Keratinocyte (primary cell): ENCODE measurements at regions not wholly inside any gene's neighbourhood (a gene's known extent, or its start where the extent isn't known, plus 50 kb on each side); places are given as distances from the start of the nearest gene placed in this dataset.

Source experiments
- DNase-seq: peaks from one replicate; pipeline ENCODE4 v3.0.0-alpha.2; 2011; ENCODE audit warnings: low read depth, missing footprints, low spot score
- FAIRE-seq: peaks from 2 replicates; lab custom pipeline; 2011; peaks lifted over from hg19 to GRCh38; lab: Jason Lieb, UNC
- H2AFZ ChIP-seq: 2 replicates; pipeline ENCODE4 v1.6.0; 2012; ENCODE audit warnings: low read length, control low read depth, inconsistent platforms; ENCODE audit not compliant: control insufficient read depth
- H3K27ac ChIP-seq: 2 replicates; pipeline ENCODE4 v1.5.1; 2011; ENCODE audit warnings: low read length; ENCODE audit not compliant: control insufficient read depth, insufficient read depth
- H3K27me3 ChIP-seq: 3 replicates; pipeline ENCODE4 v1.6.0; 2011; ENCODE audit warnings: low read length; ENCODE audit not compliant: control insufficient read depth, insufficient read depth; ENCODE audit errors: extremely low read depth
- H3K36me3 ChIP-seq, 2 experiments: 2 replicates in 1 of 2; 3 replicates in 1 of 2; pipeline ENCODE4 v1.5.1; 2011; ENCODE audit warnings: low read length in 2 of 2, mild to moderate bottlenecking in 1 of 2; ENCODE audit not compliant: control insufficient read depth in 2 of 2, insufficient read depth in 2 of 2; ENCODE audit errors: extremely low read depth in 1 of 2
- H3K4me1 ChIP-seq: 3 replicates; pipeline ENCODE4 v1.5.1; 2011; ENCODE audit warnings: low read length; ENCODE audit not compliant: control insufficient read depth, insufficient read depth; ENCODE audit errors: extremely low read depth
- H3K4me2 ChIP-seq: 3 replicates; pipeline ENCODE4 v1.6.0; 2011; ENCODE audit warnings: low read depth, low read length; ENCODE audit not compliant: control insufficient read depth, insufficient read depth; ENCODE audit errors: extremely low read depth
- H3K4me3 ChIP-seq, 3 experiments: fragments of 200-600 bp in 1 of 3; sonication (generic) in 1 of 3; 2 replicates in 2 of 3; 3 replicates in 1 of 3; pipeline ENCODE4 v1.5.1; 2011 to 2016; ENCODE audit warnings: low read length in 3 of 3, mild to moderate bottlenecking in 3 of 3, control low read depth in 2 of 3, inconsistent platforms in 1 of 3, low read depth in 1 of 3, mixed read lengths in 1 of 3, mixed run types in 1 of 3, moderate library complexity in 1 of 3; ENCODE audit not compliant: control insufficient read depth in 2 of 3, insufficient read depth in 2 of 3; ENCODE audit errors: extremely low read depth in 1 of 3
- H3K79me2 ChIP-seq: 2 replicates; pipeline ENCODE4 v1.6.0; 2012; ENCODE audit warnings: low read length; ENCODE audit not compliant: control insufficient read depth, insufficient read depth
- H3K9ac ChIP-seq: 3 replicates; pipeline ENCODE4 v1.6.0; 2011; ENCODE audit warnings: low read length; ENCODE audit not compliant: control insufficient read depth, insufficient read depth; ENCODE audit errors: extremely low read depth
- H3K9me1 ChIP-seq: 3 replicates; pipeline ENCODE4 v1.6.0; 2011; ENCODE audit warnings: low read length; ENCODE audit not compliant: control insufficient read depth, insufficient read depth; ENCODE audit errors: extremely low read depth
- H3K9me3 ChIP-seq: 2 replicates; pipeline ENCODE4 v1.5.1; 2012; ENCODE audit warnings: low read depth, low read length; ENCODE audit not compliant: control insufficient read depth
- H4K20me1 ChIP-seq: 3 replicates; pipeline ENCODE4 v1.6.0; 2011; ENCODE audit warnings: low read length; ENCODE audit not compliant: control insufficient read depth, insufficient read depth; ENCODE audit errors: extremely low read depth
- CTCF ChIP-seq, 3 experiments: IDR thresholded peaks in 1 of 3; conservative IDR thresholded peaks in 1 of 3; optimal IDR thresholded peaks in 1 of 3; 2 replicates in 2 of 3; 3 replicates in 1 of 3; pipeline versions ENCODE3 to v1.5.1; 2011; ENCODE audit warnings: low read length in 3 of 3, mild to moderate bottlenecking in 3 of 3, moderate library complexity in 2 of 3, control low read depth in 1 of 3, inconsistent platforms in 1 of 3; ENCODE audit not compliant: insufficient read depth in 2 of 3; ENCODE audit errors: extremely low read depth in 1 of 3
- EZH2 ChIP-seq: IDR thresholded peaks from one replicate; pipeline ENCODE4 v1.6.1; 2012; ENCODE audit warnings: inconsistent platforms, mild to moderate bottlenecking, low read length, moderate library complexity
- dilution Hi-C: fragments of 300-500 bp; cut with MboI; formaldehyde crosslinking; loops from one replicate; pipeline ENCODE4 v1.7.0; 2020; ENCODE audit warnings: low sequenced_read_pairs; ENCODE audit not compliant: extremely low pct_ligation_motif_present

GRCh38 chr2:4673025-4673489 is 969.7 kb downstream of the DCDC2C start:
- TF ChIP-seq CTCF (optimal IDR thresholded peaks at IDR 0.05 in 1 of 3, IDR thresholded peaks at IDR 0.05 in 1 of 3, conservative IDR thresholded peaks at IDR 0.05 in 1 of 3; ENCODE audit: extremely low read depth in 1 of 3, insufficient read depth in 2 of 3, low read length in 3 of 3), result no peak
- TF ChIP-seq EZH2, result no peak
- DNase-seq, result no peak
- no peaks in the 10 kb centered on the region for H4K20me1 ChIP-seq
- H3K27ac ChIP-seq, result no peak overlapping the region
- H3K4me1 ChIP-seq, result no peaks in the 10 kb centered on the region
- dilution Hi-C loops, result no loop called here
- no peaks in the 10 kb centered on the region for H3K79me2 ChIP-seq
- no peak for FAIRE-seq
- no peaks in the 10 kb centered on the region for H3K36me3 ChIP-seq
- no peaks in the 10 kb centered on the region for H3K9me1 ChIP-seq
- H3K4me2 ChIP-seq, result no peak overlapping the region
- peaks cover 6% of the 10 kb centered on the region for H3K9me3 ChIP-seq
- no peak overlapping the region for H3K9ac ChIP-seq
- no peak overlapping the region for H2AFZ ChIP-seq
- no peak overlapping the region for H3K4me3 ChIP-seq
- H3K27me3 ChIP-seq, result no peaks in the 10 kb centered on the region

GRCh38 chr2:4674007-4674406 is 970.6 kb downstream of the DCDC2C start:
- no peak for DNase-seq
- no peak for FAIRE-seq
- no peak for TF ChIP-seq EZH2
- no peak for TF ChIP-seq CTCF (optimal IDR thresholded peaks at IDR 0.05 in 1 of 3, IDR thresholded peaks at IDR 0.05 in 1 of 3, conservative IDR thresholded peaks at IDR 0.05 in 1 of 3; ENCODE audit: extremely low read depth in 1 of 3, insufficient read depth in 2 of 3, low read length in 3 of 3)
- dilution Hi-C loops, result no loop called here
- Histone ChIP-seq H2AFZ (no peak overlapping the region), H3K79me2 (no peaks in the 10 kb centered on the region), H3K27ac (no peak overlapping the region), H3K4me2 (no peak overlapping the region), H3K4me3 (no peak overlapping the region), H3K9me1 (no peaks in the 10 kb centered on the region), H3K9me3 (peaks cover 9% of the 10 kb centered on the region), H3K9ac (no peak overlapping the region), H4K20me1 (no peaks in the 10 kb centered on the region), H3K4me1 (no peaks in the 10 kb centered on the region), H3K36me3 (no peaks in the 10 kb centered on the region), H3K27me3 (no peaks in the 10 kb centered on the region)
